Keratinocyte (primary cell): ENCODE measurements at regions not wholly inside any gene's neighbourhood (a gene's known extent, or its start where the extent isn't known, plus 50 kb on each side); places are given as distances from the start of the nearest gene placed in this dataset.

Experiments used
- DNase-seq: peaks from one replicate; pipeline ENCODE4 v3.0.0-alpha.2; 2011; ENCODE audit warnings: low read depth, missing footprints, low spot score
- FAIRE-seq: peaks from 2 replicates; lab custom pipeline; 2011; peaks lifted over from hg19 to GRCh38; lab: Jason Lieb, UNC
- H2AFZ ChIP-seq: 2 replicates; pipeline ENCODE4 v1.6.0; 2012; ENCODE audit warnings: low read length, control low read depth, inconsistent platforms; ENCODE audit not compliant: control insufficient read depth
- H3K27ac ChIP-seq: 2 replicates; pipeline ENCODE4 v1.5.1; 2011; ENCODE audit warnings: low read length; ENCODE audit not compliant: control insufficient read depth, insufficient read depth
- H3K27me3 ChIP-seq: 3 replicates; pipeline ENCODE4 v1.6.0; 2011; ENCODE audit warnings: low read length; ENCODE audit not compliant: control insufficient read depth, insufficient read depth; ENCODE audit errors: extremely low read depth
- H3K36me3 ChIP-seq, 2 experiments: 2 replicates in 1 of 2; 3 replicates in 1 of 2; pipeline ENCODE4 v1.5.1; 2011; ENCODE audit warnings: low read length in 2 of 2, mild to moderate bottlenecking in 1 of 2; ENCODE audit not compliant: control insufficient read depth in 2 of 2, insufficient read depth in 2 of 2; ENCODE audit errors: extremely low read depth in 1 of 2
- H3K4me1 ChIP-seq: 3 replicates; pipeline ENCODE4 v1.5.1; 2011; ENCODE audit warnings: low read length; ENCODE audit not compliant: control insufficient read depth, insufficient read depth; ENCODE audit errors: extremely low read depth
- H3K4me2 ChIP-seq: 3 replicates; pipeline ENCODE4 v1.6.0; 2011; ENCODE audit warnings: low read depth, low read length; ENCODE audit not compliant: control insufficient read depth, insufficient read depth; ENCODE audit errors: extremely low read depth
- H3K4me3 ChIP-seq, 3 experiments: fragments of 200-600 bp in 1 of 3; sonication (generic) in 1 of 3; 2 replicates in 2 of 3; 3 replicates in 1 of 3; pipeline ENCODE4 v1.5.1; 2011 to 2016; ENCODE audit warnings: low read length in 3 of 3, mild to moderate bottlenecking in 3 of 3, control low read depth in 2 of 3, inconsistent platforms in 1 of 3, low read depth in 1 of 3, mixed read lengths in 1 of 3, mixed run types in 1 of 3, moderate library complexity in 1 of 3; ENCODE audit not compliant: control insufficient read depth in 2 of 3, insufficient read depth in 2 of 3; ENCODE audit errors: extremely low read depth in 1 of 3
- H3K79me2 ChIP-seq: 2 replicates; pipeline ENCODE4 v1.6.0; 2012; ENCODE audit warnings: low read length; ENCODE audit not compliant: control insufficient read depth, insufficient read depth
- H3K9ac ChIP-seq: 3 replicates; pipeline ENCODE4 v1.6.0; 2011; ENCODE audit warnings: low read length; ENCODE audit not compliant: control insufficient read depth, insufficient read depth; ENCODE audit errors: extremely low read depth
- H3K9me1 ChIP-seq: 3 replicates; pipeline ENCODE4 v1.6.0; 2011; ENCODE audit warnings: low read length; ENCODE audit not compliant: control insufficient read depth, insufficient read depth; ENCODE audit errors: extremely low read depth
- H3K9me3 ChIP-seq: 2 replicates; pipeline ENCODE4 v1.5.1; 2012; ENCODE audit warnings: low read depth, low read length; ENCODE audit not compliant: control insufficient read depth
- H4K20me1 ChIP-seq: 3 replicates; pipeline ENCODE4 v1.6.0; 2011; ENCODE audit warnings: low read length; ENCODE audit not compliant: control insufficient read depth, insufficient read depth; ENCODE audit errors: extremely low read depth
- EZH2 ChIP-seq: IDR thresholded peaks from one replicate; pipeline ENCODE4 v1.6.1; 2012; ENCODE audit warnings: inconsistent platforms, mild to moderate bottlenecking, low read length, moderate library complexity
- dilution Hi-C: fragments of 300-500 bp; cut with MboI; formaldehyde crosslinking; loops from one replicate; pipeline ENCODE4 v1.7.0; 2020; ENCODE audit warnings: low sequenced_read_pairs; ENCODE audit not compliant: extremely low pct_ligation_motif_present
- TF ChIP-seq, protein P1 (sequence below), 3 experiments: IDR thresholded peaks in 1 of 3; conservative IDR thresholded peaks in 1 of 3; optimal IDR thresholded peaks in 1 of 3; 2 replicates in 2 of 3; 3 replicates in 1 of 3; pipeline versions ENCODE3 to v1.5.1; 2011; ENCODE audit warnings: low read length in 3 of 3, mild to moderate bottlenecking in 3 of 3, moderate library complexity in 2 of 3, control low read depth in 1 of 3, inconsistent platforms in 1 of 3; ENCODE audit not compliant: insufficient read depth in 2 of 3; ENCODE audit errors: extremely low read depth in 1 of 3

GRCh38 chr10:80921032-80921431, 383.3 kb downstream of the SH2D4B start:
- H3K36me3 ChIP-seq, result no peaks in the 10 kb centered on the region
- H3K79me2 ChIP-seq, result no peaks in the 10 kb centered on the region
- no peaks in the 10 kb centered on the region for H3K4me1 ChIP-seq
- H3K27me3 ChIP-seq, result no peaks in the 10 kb centered on the region
- H4K20me1 ChIP-seq, result no peaks in the 10 kb centered on the region
- no peaks in the 10 kb centered on the region for H3K9me1 ChIP-seq
- no peaks in the 10 kb centered on the region for H3K9me3 ChIP-seq
- no peak overlapping the region for H3K27ac ChIP-seq
- H3K4me3 ChIP-seq, result no peak overlapping the region
- no peak for TF ChIP-seq EZH2
- TF ChIP-seq, protein P1, sequence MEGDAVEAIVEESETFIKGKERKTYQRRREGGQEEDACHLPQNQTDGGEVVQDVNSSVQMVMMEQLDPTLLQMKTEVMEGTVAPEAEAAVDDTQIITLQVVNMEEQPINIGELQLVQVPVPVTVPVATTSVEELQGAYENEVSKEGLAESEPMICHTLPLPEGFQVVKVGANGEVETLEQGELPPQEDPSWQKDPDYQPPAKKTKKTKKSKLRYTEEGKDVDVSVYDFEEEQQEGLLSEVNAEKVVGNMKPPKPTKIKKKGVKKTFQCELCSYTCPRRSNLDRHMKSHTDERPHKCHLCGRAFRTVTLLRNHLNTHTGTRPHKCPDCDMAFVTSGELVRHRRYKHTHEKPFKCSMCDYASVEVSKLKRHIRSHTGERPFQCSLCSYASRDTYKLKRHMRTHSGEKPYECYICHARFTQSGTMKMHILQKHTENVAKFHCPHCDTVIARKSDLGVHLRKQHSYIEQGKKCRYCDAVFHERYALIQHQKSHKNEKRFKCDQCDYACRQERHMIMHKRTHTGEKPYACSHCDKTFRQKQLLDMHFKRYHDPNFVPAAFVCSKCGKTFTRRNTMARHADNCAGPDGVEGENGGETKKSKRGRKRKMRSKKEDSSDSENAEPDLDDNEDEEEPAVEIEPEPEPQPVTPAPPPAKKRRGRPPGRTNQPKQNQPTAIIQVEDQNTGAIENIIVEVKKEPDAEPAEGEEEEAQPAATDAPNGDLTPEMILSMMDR (optimal IDR thresholded peaks at IDR 0.05 in 1 of 3, IDR thresholded peaks at IDR 0.05 in 1 of 3, conservative IDR thresholded peaks at IDR 0.05 in 1 of 3; ENCODE audit: extremely low read depth in 1 of 3, insufficient read depth in 2 of 3, low read length in 3 of 3), result no peak
- H2AFZ ChIP-seq, result no peak overlapping the region
- dilution Hi-C loops, result no loop called here
- H3K4me2 ChIP-seq, result no peak overlapping the region
- FAIRE-seq, result no peak
- no peak for DNase-seq
- H3K9ac ChIP-seq, result no peak overlapping the region

DNA sequence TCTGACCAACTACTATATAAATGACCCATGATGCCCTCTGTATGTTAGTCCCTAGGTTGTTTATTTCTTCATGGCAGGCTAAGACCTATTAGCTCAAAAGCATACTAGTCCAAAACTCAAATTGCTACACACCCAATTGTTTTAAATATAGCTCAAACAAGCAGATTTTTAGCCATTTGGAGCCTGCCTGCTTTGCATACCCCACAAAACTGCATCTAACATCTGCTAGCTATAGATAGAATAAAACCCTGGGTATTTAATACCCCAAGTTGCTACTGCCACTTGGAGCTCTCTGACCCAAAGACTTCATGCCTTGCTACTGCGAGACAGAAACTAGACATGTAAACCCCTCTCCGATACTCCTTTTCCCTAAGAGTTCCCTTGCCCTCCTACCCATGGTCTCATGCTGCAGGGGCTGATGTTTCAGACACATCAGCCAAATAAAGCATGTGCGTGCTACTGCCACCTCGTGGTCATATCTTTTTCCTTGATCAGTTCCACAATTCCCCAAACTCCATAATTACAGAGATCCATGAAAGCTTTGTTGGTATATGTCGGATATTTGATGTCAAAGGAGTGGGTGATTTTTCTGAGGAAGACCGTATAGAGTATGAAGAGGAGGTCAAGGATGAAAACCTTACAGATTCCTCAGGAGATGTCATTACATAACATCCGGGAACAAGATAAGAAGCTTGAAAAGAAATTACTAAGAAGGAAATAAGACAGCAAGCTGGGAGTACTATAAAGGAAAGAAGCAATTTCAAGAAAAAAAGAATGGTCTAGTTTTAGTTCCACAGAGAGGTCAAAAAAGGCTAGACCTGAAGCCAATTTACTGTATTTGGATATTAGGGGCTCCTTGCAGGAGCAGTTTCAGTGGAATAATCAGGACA, 386.6 kb downstream of the SH2D4B start:
- Histone ChIP-seq H3K27ac (no peak overlapping the region), H3K27me3 (no peaks in the 10 kb centered on the region), H3K36me3 (no peaks in the 10 kb centered on the region), H3K4me1 (no peaks in the 10 kb centered on the region), H4K20me1 (no peaks in the 10 kb centered on the region), H3K9me1 (no peaks in the 10 kb centered on the region), H3K4me3 (no peak overlapping the region), H3K4me2 (no peak overlapping the region), H3K9ac (no peak overlapping the region), H3K9me3 (no peaks in the 10 kb centered on the region), H2AFZ (no peak overlapping the region), H3K79me2 (no peaks in the 10 kb centered on the region)
- dilution Hi-C loops, result no loop called here
- no peak for DNase-seq
- TF ChIP-seq, protein P1 (optimal IDR thresholded peaks at IDR 0.05 in 1 of 3, IDR thresholded peaks at IDR 0.05 in 1 of 3, conservative IDR thresholded peaks at IDR 0.05 in 1 of 3; ENCODE audit: extremely low read depth in 1 of 3, insufficient read depth in 2 of 3, low read length in 3 of 3), result peak; percentile 57 to 74 (median 70)
- no peak for TF ChIP-seq EZH2
- FAIRE-seq, result no peak
